Pancreas (tissue), 10 donors: ENCODE measurements at regions not wholly inside any gene's neighbourhood (a gene's known extent, or its start where the extent isn't known, plus 50 kb on each side); places are given as distances from the start of the nearest gene placed in this dataset.

ENCODE experiments used
- ATAC-seq, 4 donors: fragments of 200-7000 bp; cut with Tn5 transposase; one replicate each; pipeline versions ENCODE4 v1.8.0 to v1.9.1; 2020; ENCODE audit warnings: mild to moderate bottlenecking in 4 of 4, moderate library complexity in 4 of 4
- DNase-seq, 6 donors: peaks; one replicate each; pipeline ENCODE4 v3.0.0-alpha.2; 2020
- FAIRE-seq: peaks from 2 replicates; lab custom pipeline; 2012; peaks lifted over from hg19 to GRCh38; lab: Jason Lieb, UNC
- H3K27ac ChIP-seq, 4 donors: fragments of 200-600 bp; sonication (generic); 1 replicate in 3 of 4; 2 replicates in 1 of 4; pipeline versions ENCODE4 v1.5.0 to v1.8.0; 2020
- H3K27me3 ChIP-seq, 4 donors: fragments of 200-600 bp; one replicate each; pipeline ENCODE4 v1.8.0; 2021
- H3K36me3 ChIP-seq, 3 donors: fragments of 200-600 bp; sonication (generic) in 1 of 3; one replicate each; pipeline versions ENCODE4 v1.5.0 to v1.8.0; 2020 to 2021
- H3K4me1 ChIP-seq, 3 donors: fragments of 200-600 bp; one replicate each; pipeline ENCODE4 v1.8.0; 2021
- H3K4me3 ChIP-seq, 4 donors: fragments of 200-600 bp; sonication (generic) in 2 of 4; one replicate each; pipeline versions ENCODE4 v1.5.0 to v1.8.0; 2020 to 2021
- H3K9me3 ChIP-seq, 4 donors: fragments of 200-600 bp; one replicate each; pipeline ENCODE4 v1.8.0; 2021
- WGBS, 2 donors: extraction: QIAGEN DNeasy Blood & Tissue Kit; methylation state at CpG; one replicate each; pipeline ENCODE4 v1.1.7; 2013; 5-methylcytosine and 5-hydroxymethylcytosine counted together
- intact Hi-C, 3 donors: fragments of 100-400 bp; cut with DNase I; formaldehyde crosslinking; loops; one replicate each; pipeline versions ENCODE4 v1.11.1 to v1.14.2; 2022
- TF ChIP-seq, protein P1 (sequence below), 4 donors: fragments of 200-600 bp; sonication (generic) in 3 of 4; IDR thresholded peaks; one replicate each; pipeline versions ENCODE4 v1.5.0 to v1.8.0; 2021; ENCODE audit warnings: antibody characterized with exemption in 4 of 4
- donor health status: healthy with polysubstance abuse.
- donor health status: DM: no; HTN: no; CAD: no; lungs with moderate emphysema.
- donor health status: DM: no; HTN: no; CAD: no.
- donor health status: control.
- donor health status: control.
- donor health status: Bipolar disorder and iron deficiency.
- donor health status: DM: yes; HTN: yes; CAD: no.
- donor health status: DM: no; HTN: no; CAD: no.
- donor health status: DM: no; HTN: no; CAD: no.
- donor health status: DM: yes; HTN: yes; CAD: no.

DNA sequence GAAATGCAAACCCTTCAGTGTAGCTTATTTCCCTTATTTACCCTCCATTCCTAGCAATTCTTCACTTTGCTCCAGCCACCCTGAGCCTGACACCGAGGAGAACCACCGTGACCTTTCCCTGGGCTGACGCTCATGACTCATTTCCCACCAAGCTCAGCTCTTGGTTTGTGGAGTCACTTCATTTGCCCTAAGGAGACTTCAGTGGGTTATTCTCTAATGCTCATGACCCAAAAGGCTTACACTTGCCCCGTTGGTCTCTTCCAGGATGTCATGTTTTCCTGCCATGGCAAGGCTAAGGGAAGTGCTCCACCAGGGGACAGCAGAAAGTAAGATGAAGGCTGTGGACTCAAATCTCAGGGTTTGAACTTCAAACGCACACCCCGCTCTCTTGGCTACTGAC, 161.0 kb downstream of the CBLN1 start:
- ATAC-seq (no peak), FAIRE-seq (no peak), DNase-seq (no peak)
- Histone ChIP-seq H3K9me3 (no peaks in the 10 kb centered on the region), H3K27me3 (no peaks in the 10 kb centered on the region), H3K27ac (no peak overlapping the region), H3K4me1 (no peaks in the 10 kb centered on the region), H3K4me3 (no peak overlapping the region), H3K36me3 (no peaks in the 10 kb centered on the region)
- TF ChIP-seq, protein P1, sequence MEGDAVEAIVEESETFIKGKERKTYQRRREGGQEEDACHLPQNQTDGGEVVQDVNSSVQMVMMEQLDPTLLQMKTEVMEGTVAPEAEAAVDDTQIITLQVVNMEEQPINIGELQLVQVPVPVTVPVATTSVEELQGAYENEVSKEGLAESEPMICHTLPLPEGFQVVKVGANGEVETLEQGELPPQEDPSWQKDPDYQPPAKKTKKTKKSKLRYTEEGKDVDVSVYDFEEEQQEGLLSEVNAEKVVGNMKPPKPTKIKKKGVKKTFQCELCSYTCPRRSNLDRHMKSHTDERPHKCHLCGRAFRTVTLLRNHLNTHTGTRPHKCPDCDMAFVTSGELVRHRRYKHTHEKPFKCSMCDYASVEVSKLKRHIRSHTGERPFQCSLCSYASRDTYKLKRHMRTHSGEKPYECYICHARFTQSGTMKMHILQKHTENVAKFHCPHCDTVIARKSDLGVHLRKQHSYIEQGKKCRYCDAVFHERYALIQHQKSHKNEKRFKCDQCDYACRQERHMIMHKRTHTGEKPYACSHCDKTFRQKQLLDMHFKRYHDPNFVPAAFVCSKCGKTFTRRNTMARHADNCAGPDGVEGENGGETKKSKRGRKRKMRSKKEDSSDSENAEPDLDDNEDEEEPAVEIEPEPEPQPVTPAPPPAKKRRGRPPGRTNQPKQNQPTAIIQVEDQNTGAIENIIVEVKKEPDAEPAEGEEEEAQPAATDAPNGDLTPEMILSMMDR (IDR thresholded peaks at IDR 0.05): no peak
- intact Hi-C loops: no loop called here
- WGBS, 2 donors: 63 to 80% methylated on average over 6 of the region's 6 CpGs

DNA sequence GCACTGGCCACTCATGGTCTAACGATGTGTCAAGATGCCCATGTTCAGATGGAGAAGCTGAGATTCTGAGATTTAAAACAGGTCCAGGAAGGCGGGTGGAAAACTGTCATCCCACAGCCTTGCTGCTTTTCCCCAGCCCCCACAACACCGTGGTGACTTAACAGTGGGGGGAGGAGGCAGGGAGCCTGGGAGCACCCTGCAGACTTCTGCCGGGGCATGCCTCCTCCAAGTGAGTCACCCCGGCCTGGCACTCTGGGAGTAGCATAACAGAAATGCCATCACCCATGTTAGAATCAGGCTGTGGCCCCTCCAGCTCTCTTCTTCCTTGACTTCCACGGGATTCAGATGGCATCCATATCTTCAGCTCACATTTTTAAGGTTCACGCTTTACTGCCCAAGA, 164.8 kb downstream of the CBLN1 start:
- no peaks in the 10 kb centered on the region for H3K36me3 ChIP-seq
- no peaks in the 10 kb centered on the region for H3K4me1 ChIP-seq
- 56 to 68% methylated on average over 7 of the region's 7 CpGs for WGBS, 2 donors
- DNase-seq (no peak), ATAC-seq (no peak), FAIRE-seq (no peak)
- no peak overlapping the region for H3K4me3 ChIP-seq
- H3K27ac ChIP-seq: no peak overlapping the region
- TF ChIP-seq, protein P1 (IDR thresholded peaks at IDR 0.05): no peak
- intact Hi-C loops: no loop called here
- no peaks in the 10 kb centered on the region for H3K9me3 ChIP-seq
- H3K27me3 ChIP-seq: no peaks in the 10 kb centered on the region

DNA sequence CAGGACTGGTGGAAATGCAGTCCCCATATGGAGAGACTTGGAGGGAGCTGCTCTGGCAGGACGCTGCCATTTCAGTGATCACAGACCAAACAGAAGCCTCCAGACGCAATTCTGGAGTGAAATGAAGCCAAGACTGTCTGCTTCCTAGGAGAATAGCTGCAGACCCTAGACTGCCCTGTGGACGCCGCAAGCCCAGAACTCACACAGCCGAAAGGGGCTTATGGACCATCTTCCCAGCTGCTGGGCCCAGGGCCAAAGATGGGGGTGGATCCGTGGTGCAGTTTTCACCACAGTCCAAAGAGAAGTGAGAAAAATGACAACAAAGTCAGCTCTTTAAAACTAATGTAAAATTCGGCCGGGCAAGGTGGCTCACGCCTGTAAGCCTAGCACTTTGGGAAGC, 165.7 kb downstream of the CBLN1 start:
- no peak for ATAC-seq
- H3K4me3 ChIP-seq: no peak overlapping the region
- FAIRE-seq: no peak
- intact Hi-C loops: no loop called here
- H3K9me3 ChIP-seq: no peaks in the 10 kb centered on the region
- DNase-seq: no peak
- whole genome bisulfite sequencing, 2 donors: 59 to 72% methylated on average over 9 of the region's 9 CpGs
- H3K4me1 ChIP-seq: no peaks in the 10 kb centered on the region
- TF ChIP-seq, protein P1 (IDR thresholded peaks at IDR 0.05): no peak
- H3K27me3 ChIP-seq: no peaks in the 10 kb centered on the region
- no peaks in the 10 kb centered on the region for H3K36me3 ChIP-seq
- no peak overlapping the region for H3K27ac ChIP-seq

DNA sequence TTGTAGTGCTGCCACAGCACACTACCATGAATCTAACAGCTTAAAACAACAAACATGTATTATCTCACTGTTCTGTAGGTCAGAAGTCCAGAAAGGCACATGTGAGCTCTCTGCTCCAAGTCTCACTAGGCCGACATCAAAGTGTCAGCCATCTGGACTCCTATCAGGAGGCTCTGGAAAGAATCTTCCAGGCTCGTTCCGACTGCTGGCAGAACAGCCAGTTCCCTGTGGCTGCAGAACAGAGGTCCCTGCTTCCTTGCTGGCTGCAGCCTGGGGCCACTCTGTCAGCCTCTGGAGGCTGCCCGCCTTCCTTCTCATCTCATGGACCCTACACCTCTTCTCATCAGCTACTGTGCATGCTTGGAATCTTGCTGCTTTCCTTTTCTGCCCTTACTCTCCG, 168.9 kb downstream of the CBLN1 start:
- H3K4me1 ChIP-seq: no peaks in the 10 kb centered on the region
- ATAC-seq: no peak
- FAIRE-seq: no peak
- intact Hi-C loops: no loop called here
- 33 to 48% methylated on average over 5 of the region's 5 CpGs for WGBS, 2 donors
- TF ChIP-seq, protein P1 (IDR thresholded peaks at IDR 0.05): no peak
- no peaks in the 10 kb centered on the region for H3K27me3 ChIP-seq
- H3K27ac ChIP-seq: no peak overlapping the region
- no peaks in the 10 kb centered on the region for H3K9me3 ChIP-seq
- no peak overlapping the region for H3K4me3 ChIP-seq
- H3K36me3 ChIP-seq: no peaks in the 10 kb centered on the region
- no peak for DNase-seq

DNA sequence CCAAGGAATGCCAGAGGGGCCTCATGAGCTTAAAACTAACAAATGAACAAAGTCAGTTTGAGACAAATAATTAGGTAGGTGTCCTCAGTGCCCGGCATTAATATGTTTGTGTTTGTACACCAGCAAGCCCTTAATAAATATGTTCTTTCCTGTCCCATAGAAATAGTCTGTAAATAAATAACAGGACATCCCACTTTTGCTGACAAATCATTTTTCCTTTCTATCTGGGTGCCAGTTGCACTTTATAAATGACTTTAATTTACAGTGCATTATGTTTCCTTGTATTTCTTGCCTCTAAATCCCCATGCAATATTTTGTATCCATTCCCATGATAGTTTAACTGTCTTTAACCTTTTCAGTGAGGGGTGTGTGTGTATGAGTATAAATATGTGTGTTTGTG, 170.3 kb downstream of the CBLN1 start:
- ATAC-seq (no peak), DNase-seq (no peak), FAIRE-seq (no peak)
- no peaks in the 10 kb centered on the region for H3K36me3 ChIP-seq
- no peaks in the 10 kb centered on the region for H3K9me3 ChIP-seq
- no peak overlapping the region for H3K27ac ChIP-seq
- 18 to 21% methylated on average over 1 of the region's 1 CpG for WGBS, 2 donors
- no peaks in the 10 kb centered on the region for H3K27me3 ChIP-seq
- H3K4me3 ChIP-seq: no peak overlapping the region
- H3K4me1 ChIP-seq: no peaks in the 10 kb centered on the region
- TF ChIP-seq, protein P1 (IDR thresholded peaks at IDR 0.05): no peak
- intact Hi-C loops: no loop called here
